ENCODE measurements at regions not wholly inside any gene's neighbourhood (a gene's known extent, or its start where the extent isn't known, plus 50 kb on each side); places are given as distances from the start of the nearest gene placed in this dataset.
"Not testable (repeated sequence)": the region's sequence is repeated elsewhere in the genome, so short reads cannot be mapped to it uniquely, and the experiment has no call there.

GRCh38 chr1:230556453-230556852 is 85.8 kb upstream of the COG2 start:
- TF ChIP-seq, protein P1, sequence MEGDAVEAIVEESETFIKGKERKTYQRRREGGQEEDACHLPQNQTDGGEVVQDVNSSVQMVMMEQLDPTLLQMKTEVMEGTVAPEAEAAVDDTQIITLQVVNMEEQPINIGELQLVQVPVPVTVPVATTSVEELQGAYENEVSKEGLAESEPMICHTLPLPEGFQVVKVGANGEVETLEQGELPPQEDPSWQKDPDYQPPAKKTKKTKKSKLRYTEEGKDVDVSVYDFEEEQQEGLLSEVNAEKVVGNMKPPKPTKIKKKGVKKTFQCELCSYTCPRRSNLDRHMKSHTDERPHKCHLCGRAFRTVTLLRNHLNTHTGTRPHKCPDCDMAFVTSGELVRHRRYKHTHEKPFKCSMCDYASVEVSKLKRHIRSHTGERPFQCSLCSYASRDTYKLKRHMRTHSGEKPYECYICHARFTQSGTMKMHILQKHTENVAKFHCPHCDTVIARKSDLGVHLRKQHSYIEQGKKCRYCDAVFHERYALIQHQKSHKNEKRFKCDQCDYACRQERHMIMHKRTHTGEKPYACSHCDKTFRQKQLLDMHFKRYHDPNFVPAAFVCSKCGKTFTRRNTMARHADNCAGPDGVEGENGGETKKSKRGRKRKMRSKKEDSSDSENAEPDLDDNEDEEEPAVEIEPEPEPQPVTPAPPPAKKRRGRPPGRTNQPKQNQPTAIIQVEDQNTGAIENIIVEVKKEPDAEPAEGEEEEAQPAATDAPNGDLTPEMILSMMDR (IDR thresholded peaks at IDR 0.05; ENCODE audit: insufficient read depth, low read length, poor library complexity, severe bottlenecking), result no peak
- no peak for DNase-seq (ENCODE audit: extremely low read depth, insufficient read length)

GRCh38 chr1:230555814-230556213 is 86.5 kb upstream of the COG2 start:
- H3K4me3 ChIP-seq (replicated peaks; ENCODE audit: low read depth, low read length), result no peak overlapping the region
- H3K36me3 ChIP-seq (ENCODE audit: control insufficient read depth, insufficient read depth, low read length), result no peaks in the 10 kb centered on the region
- DNase-seq (ENCODE audit: extremely low read depth, insufficient read length), result no peak
- TF ChIP-seq, protein P1 (IDR thresholded peaks at IDR 0.05; ENCODE audit: insufficient read depth, low read length, poor library complexity, severe bottlenecking), result no peak
- no peaks in the 10 kb centered on the region for H3K27me3 ChIP-seq (replicated peaks; ENCODE audit: control insufficient read depth, insufficient read depth, low read length)

More at GRCh38 chr1:230556453-230556852, 85.8 kb upstream of the COG2 start:
- H3K27me3 ChIP-seq (replicated peaks; ENCODE audit: control insufficient read depth, insufficient read depth, low read length), result no peaks in the 10 kb centered on the region
- no peak overlapping the region for H3K4me3 ChIP-seq (replicated peaks; ENCODE audit: low read depth, low read length)
- H3K36me3 ChIP-seq (ENCODE audit: control insufficient read depth, insufficient read depth, low read length), result no peaks in the 10 kb centered on the region

DNA sequence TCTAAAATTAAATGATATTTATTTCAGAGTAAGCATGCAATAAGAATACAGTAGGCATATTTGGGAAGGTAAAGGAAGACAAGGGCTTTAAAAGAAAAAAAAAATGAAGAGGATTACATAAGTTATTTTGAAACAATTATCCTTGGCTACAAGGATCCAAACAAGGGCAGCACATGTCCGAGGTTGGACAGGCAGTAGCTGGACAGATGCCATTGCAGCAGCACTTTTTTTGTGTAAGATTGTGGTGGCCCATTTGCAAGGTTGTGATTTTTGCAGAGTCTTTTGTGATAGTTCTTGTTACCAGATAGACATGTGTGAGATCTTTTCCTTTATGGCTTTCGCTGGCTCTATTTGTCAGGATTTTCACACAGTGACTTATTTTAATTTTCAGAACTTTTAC is 89.4 kb upstream of the COG2 start:
- Histone ChIP-seq H3K36me3 (ENCODE audit: control insufficient read depth, insufficient read depth, low read length) (no peaks in the 10 kb centered on the region), H3K4me3 (replicated peaks; ENCODE audit: low read depth, low read length) (no peak overlapping the region), H3K27me3 (replicated peaks; ENCODE audit: control insufficient read depth, insufficient read depth, low read length) (no peaks in the 10 kb centered on the region; the same call in 1 of the 2 replicates)
- no peak for DNase-seq (ENCODE audit: extremely low read depth, insufficient read length)
- TF ChIP-seq, protein P1 (IDR thresholded peaks at IDR 0.05; ENCODE audit: insufficient read depth, low read length, poor library complexity, severe bottlenecking), result no peak

GRCh38 chr1:230550945-230551344 is 91.3 kb upstream of the COG2 start:
- DNase-seq (ENCODE audit: extremely low read depth, insufficient read length); H3K4me3 ChIP-seq (replicated peaks; ENCODE audit: low read depth, low read length); H3K36me3 ChIP-seq (ENCODE audit: control insufficient read depth, insufficient read depth, low read length); H3K27me3 ChIP-seq (replicated peaks; ENCODE audit: control insufficient read depth, insufficient read depth, low read length): not testable (repeated sequence)

GRCh38 chr1:230550428-230550827 is 91.9 kb upstream of the COG2 start:
- H3K27me3 ChIP-seq (replicated peaks; ENCODE audit: control insufficient read depth, insufficient read depth, low read length), result no peaks in the 10 kb centered on the region; the same call in 1 of the 2 replicates
- DNase-seq (ENCODE audit: extremely low read depth, insufficient read length), result no peak
- TF ChIP-seq, protein P1 (IDR thresholded peaks at IDR 0.05; ENCODE audit: insufficient read depth, low read length, poor library complexity, severe bottlenecking), result no peak
- H3K36me3 ChIP-seq (ENCODE audit: control insufficient read depth, insufficient read depth, low read length), result no peaks in the 10 kb centered on the region
- H3K4me3 ChIP-seq (replicated peaks; ENCODE audit: low read depth, low read length), result no peak overlapping the region

GRCh38 chr1:230549625-230550024 is 92.7 kb upstream of the COG2 start:
- H3K27me3 ChIP-seq (replicated peaks; ENCODE audit: control insufficient read depth, insufficient read depth, low read length), result no peaks in the 10 kb centered on the region; the same call in 1 of the 2 replicates
- DNase-seq (ENCODE audit: extremely low read depth, insufficient read length), result no peak
- TF ChIP-seq, protein P1 (IDR thresholded peaks at IDR 0.05; ENCODE audit: insufficient read depth, low read length, poor library complexity, severe bottlenecking), result no peak

More at GRCh38 chr1:230549625-230550024, 92.7 kb upstream of the COG2 start:
- Histone ChIP-seq H3K36me3 (ENCODE audit: control insufficient read depth, insufficient read depth, low read length) (no peaks in the 10 kb centered on the region), H3K4me3 (replicated peaks; ENCODE audit: low read depth, low read length) (no peak overlapping the region)
